ENCODE measurements at regions not wholly inside any gene's neighbourhood (a gene's known extent, or its start where the extent isn't known, plus 50 kb on each side); places are given as distances from the start of the nearest gene placed in this dataset.
"Not testable (repeated sequence)": the region's sequence is repeated elsewhere in the genome, so short reads cannot be mapped to it uniquely, and the experiment has no call there.

DNA sequence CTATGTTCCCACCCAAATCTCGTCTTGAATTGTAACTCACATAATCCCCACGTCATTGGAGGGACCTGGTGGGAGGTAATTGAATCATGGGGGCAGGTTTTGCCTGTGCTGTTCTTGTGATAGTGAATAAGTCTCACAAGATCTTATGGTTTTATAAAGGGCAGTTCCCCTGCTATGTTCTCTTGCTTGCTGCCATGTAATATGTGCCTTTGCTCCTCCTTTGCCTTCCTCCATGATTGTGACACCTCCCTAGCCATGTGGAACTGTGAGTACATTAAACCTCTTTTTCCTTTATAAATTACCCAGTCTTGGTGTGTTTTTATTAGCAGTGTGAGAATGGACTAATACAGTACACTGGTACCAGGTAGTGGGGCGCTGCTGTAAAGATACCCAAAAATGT lies 177.6 kb upstream of the SYT10 start:
- Histone ChIP-seq H3K9me2 (replicated peaks; ENCODE audit: low read length) (no peaks in the 10 kb centered on the region), H3K27me3 (ENCODE audit: low read length) (no peaks in the 10 kb centered on the region), H3K27ac (ENCODE audit: low read length) (no peak overlapping the region), H3K9ac (ENCODE audit: low read length) (no peak overlapping the region), H3K9me3 (ENCODE audit: low read length) (no peaks in the 10 kb centered on the region), H4K20me1 (ENCODE audit: low read length) (no peaks in the 10 kb centered on the region), H3K79me2 (ENCODE audit: low read length) (no peaks in the 10 kb centered on the region), H3K4me3 (ENCODE audit: low read length) (no peak overlapping the region), H3K4me1 (ENCODE audit: insufficient read depth, low read length) (no peaks in the 10 kb centered on the region), H3K36me3 (ENCODE audit: low read depth, low read length) (no peaks in the 10 kb centered on the region), H2AFZ (ENCODE audit: low read length) (no peak overlapping the region), H3F3A (ENCODE audit: low read length, unreplicated experiment) (no peaks in the 10 kb centered on the region), H3K4me2 (ENCODE audit: low read length) (no peak overlapping the region)
- ChIA-PET CTCF (no interaction called here), POLR2A (ENCODE audit: unreplicated experiment) (no interaction called here)
- DNase-seq (no peak), ATAC-seq (no peak)
- TF ChIP-seq, protein P1, sequence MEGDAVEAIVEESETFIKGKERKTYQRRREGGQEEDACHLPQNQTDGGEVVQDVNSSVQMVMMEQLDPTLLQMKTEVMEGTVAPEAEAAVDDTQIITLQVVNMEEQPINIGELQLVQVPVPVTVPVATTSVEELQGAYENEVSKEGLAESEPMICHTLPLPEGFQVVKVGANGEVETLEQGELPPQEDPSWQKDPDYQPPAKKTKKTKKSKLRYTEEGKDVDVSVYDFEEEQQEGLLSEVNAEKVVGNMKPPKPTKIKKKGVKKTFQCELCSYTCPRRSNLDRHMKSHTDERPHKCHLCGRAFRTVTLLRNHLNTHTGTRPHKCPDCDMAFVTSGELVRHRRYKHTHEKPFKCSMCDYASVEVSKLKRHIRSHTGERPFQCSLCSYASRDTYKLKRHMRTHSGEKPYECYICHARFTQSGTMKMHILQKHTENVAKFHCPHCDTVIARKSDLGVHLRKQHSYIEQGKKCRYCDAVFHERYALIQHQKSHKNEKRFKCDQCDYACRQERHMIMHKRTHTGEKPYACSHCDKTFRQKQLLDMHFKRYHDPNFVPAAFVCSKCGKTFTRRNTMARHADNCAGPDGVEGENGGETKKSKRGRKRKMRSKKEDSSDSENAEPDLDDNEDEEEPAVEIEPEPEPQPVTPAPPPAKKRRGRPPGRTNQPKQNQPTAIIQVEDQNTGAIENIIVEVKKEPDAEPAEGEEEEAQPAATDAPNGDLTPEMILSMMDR (conservative IDR thresholded peaks at IDR 0.05; ENCODE audit: low read depth, low read length), result no peak
- TF ChIP-seq EZH2 (IDR thresholded peaks at IDR 0.05; ENCODE audit: low read length, unreplicated experiment) (no peak), EZH2phosphoT487 (IDR thresholded peaks at IDR 0.05; ENCODE audit: borderline replicate concordance, low read length) (no peak)
- BruUV-seq (replicated peaks), result no TSS peak
- intact Hi-C loops (cut with micrococcal nuclease), result no loop called here

DNA sequence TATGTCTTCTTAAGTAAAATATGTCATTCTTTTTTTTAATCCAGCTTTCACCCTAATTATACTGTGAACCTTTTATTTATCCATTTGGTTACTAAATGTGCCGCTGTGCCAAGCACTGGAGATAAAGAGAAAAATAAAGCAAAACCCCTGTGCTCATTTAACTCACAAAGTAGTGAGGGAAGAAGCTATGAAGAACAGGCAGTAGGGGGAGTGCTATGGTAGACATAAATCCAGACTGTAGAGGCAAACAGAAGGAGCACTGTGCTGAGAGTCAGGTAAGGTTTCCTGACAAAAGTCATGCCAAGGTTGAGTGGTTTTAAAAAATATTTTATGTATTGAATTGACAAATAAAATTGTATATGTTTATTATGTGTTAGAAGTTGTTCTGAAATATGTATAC lies 188.5 kb upstream of the SYT10 start:
- Histone ChIP-seq H3K9ac (ENCODE audit: low read length) (no peak overlapping the region), H3K79me2 (ENCODE audit: low read length) (no peaks in the 10 kb centered on the region), H3K9me3 (ENCODE audit: low read length) (no peaks in the 10 kb centered on the region), H3K36me3 (ENCODE audit: low read depth, low read length) (no peaks in the 10 kb centered on the region), H3K9me2 (replicated peaks; ENCODE audit: low read length) (no peaks in the 10 kb centered on the region), H3K4me1 (ENCODE audit: insufficient read depth, low read length) (no peaks in the 10 kb centered on the region), H3K27me3 (ENCODE audit: low read length) (no peaks in the 10 kb centered on the region), H3K4me2 (ENCODE audit: low read length) (no peak overlapping the region), H3K4me3 (ENCODE audit: low read length) (no peak overlapping the region), H2AFZ (ENCODE audit: low read length) (no peak overlapping the region), H3K27ac (ENCODE audit: low read length) (no peak overlapping the region), H4K20me1 (ENCODE audit: low read length) (no peaks in the 10 kb centered on the region), H3F3A (ENCODE audit: low read length, unreplicated experiment) (no peaks in the 10 kb centered on the region)
- peak; percentile 58; the same call in 1 of the 2 replicates for ATAC-seq
- CTCF ChIA-PET, result no interaction called here
- peak; percentile 26 for DNase-seq
- intact Hi-C loops (cut with micrococcal nuclease), result no loop called here
- no TSS peak for BruUV-seq (replicated peaks)
- TF ChIP-seq, protein P1 (conservative IDR thresholded peaks at IDR 0.05; ENCODE audit: low read depth, low read length), result peak; percentile 57
- TF ChIP-seq EZH2 (IDR thresholded peaks at IDR 0.05; ENCODE audit: low read length, unreplicated experiment), result no peak
- POLR2A ChIA-PET (ENCODE audit: unreplicated experiment), result interaction anchor here (0.7 kb wide), 1 partner anchor 402 kb away, joined by 3 read pairs; no protein-coding TSS in a partner anchor

DNA sequence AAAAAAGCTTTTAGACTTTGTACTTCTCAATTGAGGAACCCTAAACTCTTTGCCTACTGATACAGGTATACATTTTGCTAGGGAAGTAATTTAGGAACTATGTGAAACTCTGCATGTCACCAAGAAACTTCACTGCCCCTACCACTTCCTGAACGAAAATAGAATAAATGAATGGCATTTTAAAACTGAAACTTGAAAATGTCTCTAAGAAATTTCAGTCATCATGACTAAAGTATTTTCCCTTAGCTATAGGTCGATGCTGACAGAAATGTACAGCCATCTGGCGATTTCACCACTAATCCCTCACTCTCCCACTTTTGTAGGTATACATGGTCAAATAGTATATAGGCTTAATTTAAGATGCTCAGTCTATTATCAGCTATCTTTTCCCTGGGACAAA lies 194.9 kb upstream of the SYT10 start:
- Histone ChIP-seq H3K79me2 (ENCODE audit: low read length) (no peaks in the 10 kb centered on the region), H3K4me3 (ENCODE audit: low read length) (no peak overlapping the region), H3K9ac (ENCODE audit: low read length) (no peak overlapping the region), H3K27ac (ENCODE audit: low read length) (no peak overlapping the region), H3K4me2 (ENCODE audit: low read length) (no peak overlapping the region), H3K27me3 (ENCODE audit: low read length) (no peaks in the 10 kb centered on the region), H4K20me1 (ENCODE audit: low read length) (no peaks in the 10 kb centered on the region), H3K9me2 (replicated peaks; ENCODE audit: low read length) (no peaks in the 10 kb centered on the region), H2AFZ (ENCODE audit: low read length) (no peak overlapping the region), H3F3A (ENCODE audit: low read length, unreplicated experiment) (no peaks in the 10 kb centered on the region), H3K36me3 (ENCODE audit: low read depth, low read length) (no peaks in the 10 kb centered on the region), H3K9me3 (ENCODE audit: low read length) (no peaks in the 10 kb centered on the region), H3K4me1 (ENCODE audit: insufficient read depth, low read length) (no peaks in the 10 kb centered on the region)
- DNase-seq, result no peak
- no peak for TF ChIP-seq EZH2phosphoT487 (IDR thresholded peaks at IDR 0.05; ENCODE audit: borderline replicate concordance, low read length)
- no TSS peak for BruUV-seq (replicated peaks)
- POLR2A ChIA-PET (ENCODE audit: unreplicated experiment), result no interaction called here
- intact Hi-C loops (cut with micrococcal nuclease), result no loop called here
- ATAC-seq, result no peak
- CTCF ChIA-PET, result no interaction called here

DNA sequence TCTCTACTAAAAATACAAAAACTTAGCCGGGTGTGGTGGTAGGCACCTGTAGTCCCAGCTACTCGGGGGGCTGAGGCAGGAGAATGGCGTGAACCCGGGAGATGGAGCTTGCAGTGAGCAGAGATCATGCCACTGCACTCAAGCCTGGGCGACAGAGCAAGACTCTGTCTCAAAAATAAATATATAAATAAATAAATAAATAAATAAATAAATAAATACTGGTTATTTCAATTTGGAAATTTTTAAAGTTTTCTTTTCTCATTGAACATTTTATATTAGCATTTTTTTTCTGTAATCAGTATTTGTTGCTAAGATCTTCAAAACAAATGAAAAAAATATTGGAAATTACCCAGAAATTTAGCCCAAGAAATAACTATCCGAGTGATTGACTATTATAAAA lies 197.3 kb upstream of the SYT10 start:
- H3K27me3 ChIP-seq (ENCODE audit: low read length); H3K9ac ChIP-seq (ENCODE audit: low read length); intact Hi-C loops (cut with micrococcal nuclease); H3K79me2 ChIP-seq (ENCODE audit: low read length); H2AFZ ChIP-seq (ENCODE audit: low read length); H3K9me3 ChIP-seq (ENCODE audit: low read length); CTCF ChIA-PET; H3F3A ChIP-seq (ENCODE audit: low read length, unreplicated experiment); H3K4me2 ChIP-seq (ENCODE audit: low read length); H3K9me2 ChIP-seq (replicated peaks; ENCODE audit: low read length); DNase-seq; H4K20me1 ChIP-seq (ENCODE audit: low read length); BruUV-seq (replicated peaks); H3K27ac ChIP-seq (ENCODE audit: low read length); H3K4me3 ChIP-seq (ENCODE audit: low read length); ATAC-seq; H3K4me1 ChIP-seq (ENCODE audit: insufficient read depth, low read length); POLR2A ChIA-PET (ENCODE audit: unreplicated experiment); H3K36me3 ChIP-seq (ENCODE audit: low read depth, low read length): not testable (repeated sequence)

Measured in PC-3 (cell line).